GM23338 (cell line): ENCODE measurements at regions not wholly inside any gene's neighbourhood (a gene's known extent, or its start where the extent isn't known, plus 50 kb on each side); places are given as distances from the start of the nearest gene placed in this dataset.

Source experiments
- ATAC-seq: fragments of 200-7000 bp; cut with Tn5 transposase; 3 replicates; pipeline ENCODE4 v1.9.1; 2020
- DNase-seq: peaks from one replicate; pipeline ENCODE4 v3.0.0-alpha.2; 2015; ENCODE audit warnings: low spot score
- H2AFZ ChIP-seq: fragments of 200-600 bp; sonication (generic); 2 replicates; pipeline ENCODE4 v1.8.0; 2016; ENCODE audit warnings: antibody characterized with exemption, mild to moderate bottlenecking, moderate library complexity
- H3F3A ChIP-seq: fragments of 200-600 bp; sonication (generic); replicated peaks from 2 replicates; pipeline ENCODE4 v1.8.0; 2017; ENCODE audit warnings: antibody characterized with exemption, mixed run types, low read depth
- H3K27ac ChIP-seq: fragments of 200-600 bp; sonication (generic); 2 replicates; pipeline ENCODE4 v1.6.1; 2016; ENCODE audit warnings: low read depth
- H3K27me3 ChIP-seq: fragments of 200-600 bp; sonication (generic); 2 replicates; pipeline ENCODE4 v1.8.0; 2016; ENCODE audit warnings: mild to moderate bottlenecking, mixed run types, moderate library complexity; ENCODE audit not compliant: insufficient read depth
- H3K36me3 ChIP-seq: fragments of 200-600 bp; sonication (generic); 2 replicates; pipeline ENCODE4 v1.8.0; 2016; ENCODE audit warnings: mild to moderate bottlenecking; ENCODE audit not compliant: insufficient read depth
- H3K4me1 ChIP-seq: fragments of 200-600 bp; sonication (generic); 2 replicates; pipeline ENCODE4 v1.8.0; 2016; ENCODE audit warnings: mild to moderate bottlenecking, moderate library complexity; ENCODE audit not compliant: insufficient read depth
- H3K4me2 ChIP-seq: fragments of 200-600 bp; sonication (generic); 2 replicates; pipeline ENCODE4 v1.7.1; 2017; ENCODE audit warnings: mixed run types
- H3K4me3 ChIP-seq: fragments of 200-600 bp; sonication (generic); 2 replicates; pipeline ENCODE4 v1.6.1; 2016; ENCODE audit warnings: mixed run types
- H3K79me2 ChIP-seq: fragments of 200-600 bp; sonication (generic); replicated peaks from 2 replicates; pipeline ENCODE4 v1.8.0; 2017; ENCODE audit warnings: mild to moderate bottlenecking; ENCODE audit not compliant: insufficient read depth
- H3K9me2 ChIP-seq: fragments of 200-600 bp; sonication (generic); 2 replicates; pipeline ENCODE4 v1.8.0; 2017; ENCODE audit not compliant: insufficient read depth
- H4K20me1 ChIP-seq: fragments of 200-600 bp; sonication (generic); replicated peaks from 2 replicates; pipeline ENCODE4 v1.8.0; 2017; ENCODE audit warnings: mild to moderate bottlenecking; ENCODE audit not compliant: insufficient read depth
- H3K27ac Mint-ChIP-seq: 2 replicates; pipeline ENCODE4 v1.8.0; 2020; ENCODE audit warnings: inconsistent platforms, mild to moderate bottlenecking, moderate library complexity, mixed read lengths
- H3K27me3 Mint-ChIP-seq: 3 replicates; pipeline ENCODE4 v1.8.0; 2022; ENCODE audit warnings: low read depth, mild to moderate bottlenecking, moderate library complexity, mixed read lengths, inconsistent platforms; ENCODE audit not compliant: insufficient read depth, poor library complexity
- H3K36me3 Mint-ChIP-seq: 3 replicates; pipeline ENCODE4 v1.8.0; 2021; ENCODE audit warnings: low read depth, mild to moderate bottlenecking, inconsistent platforms, moderate library complexity, mixed read lengths
- H3K4me1 Mint-ChIP-seq: 3 replicates; pipeline ENCODE4 v1.8.0; 2020; ENCODE audit warnings: mild to moderate bottlenecking, inconsistent platforms, mixed read lengths
- H3K4me3 Mint-ChIP-seq: 3 replicates; pipeline ENCODE4 v1.8.0; 2021; ENCODE audit warnings: moderate library complexity, mild to moderate bottlenecking, inconsistent platforms, mixed read lengths
- H3K9me3 Mint-ChIP-seq: 3 replicates; pipeline ENCODE4 v1.8.0; 2020; ENCODE audit warnings: moderate library complexity, mild to moderate bottlenecking, inconsistent platforms, mixed read lengths
- CREB1 ChIP-seq: fragments of 250-450 bp; sonication (Bioruptor Pico); IDR thresholded peaks from 2 replicates; pipeline ENCODE4 v1.5.0; 2020; ENCODE audit warnings: low read depth, mild to moderate bottlenecking, moderate library complexity
- EZH2phosphoT487 ChIP-seq: fragments of 200-600 bp; sonication (generic); IDR thresholded peaks from one replicate; pipeline ENCODE4 v1.8.1; 2018; ENCODE audit warnings: antibody characterized with exemption; ENCODE audit not compliant: unreplicated experiment
- JUNB ChIP-seq: IDR thresholded peaks from one replicate; pipeline ENCODE4 v1.6.1; 2016; ENCODE audit warnings: antibody characterized with exemption; ENCODE audit not compliant: unreplicated experiment
- NANOG ChIP-seq: IDR thresholded peaks from 2 replicates; pipeline ENCODE4 v1.6.1; 2016; ENCODE audit warnings: antibody characterized with exemption, borderline replicate concordance
- ZNF331 ChIP-seq: fragments of 250-450 bp; sonication (Bioruptor Pico); IDR thresholded peaks from 2 replicates; pipeline ENCODE4 v1.5.0; 2020; ENCODE audit warnings: low read depth, mild to moderate bottlenecking, moderate library complexity
- TF ChIP-seq, protein P1 (sequence below): fragments of 250-450 bp; sonication (Bioruptor Pico); IDR thresholded peaks from 2 replicates; pipeline ENCODE4 v1.5.0; 2020; ENCODE audit warnings: mild to moderate bottlenecking, moderate library complexity
- TF ChIP-seq, protein P2 (sequence below): IDR thresholded peaks from one replicate; pipeline ENCODE4 v1.6.1; 2018; ENCODE audit warnings: antibody characterized with exemption; ENCODE audit not compliant: unreplicated experiment
- TF ChIP-seq, protein P3 (sequence below), 2 experiments: fragments of 200-600 bp in 1 of 2; sonication (generic) in 1 of 2; conservative IDR thresholded peaks; 2 replicates each; pipeline versions ENCODE4 v1.5.1 to v1.6.1; 2016 to 2017; ENCODE audit warnings: antibody characterized with exemption in 2 of 2, low read depth in 2 of 2, mild to moderate bottlenecking in 2 of 2, moderate library complexity in 1 of 2

DNA sequence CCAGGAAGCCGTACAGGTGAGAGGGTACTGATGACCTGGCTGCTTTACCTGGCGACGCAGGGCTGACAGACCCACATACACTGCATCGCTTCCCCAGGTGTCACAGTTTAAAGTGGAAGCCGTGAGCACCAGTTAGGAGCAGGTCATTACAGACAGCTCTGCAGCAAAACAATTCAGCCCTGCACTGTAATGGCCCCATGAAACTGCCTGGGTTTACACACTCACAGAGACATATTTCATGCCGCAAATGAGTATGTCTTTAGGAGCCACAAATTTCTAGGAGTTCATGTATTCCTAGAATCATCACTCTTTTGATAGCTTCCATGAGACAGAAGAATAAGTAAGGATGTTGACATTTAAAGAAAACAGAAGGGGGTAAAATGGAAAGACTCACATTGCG, 723.1 kb downstream of the MATN1 start (continued):
- TF ChIP-seq, protein P1, sequence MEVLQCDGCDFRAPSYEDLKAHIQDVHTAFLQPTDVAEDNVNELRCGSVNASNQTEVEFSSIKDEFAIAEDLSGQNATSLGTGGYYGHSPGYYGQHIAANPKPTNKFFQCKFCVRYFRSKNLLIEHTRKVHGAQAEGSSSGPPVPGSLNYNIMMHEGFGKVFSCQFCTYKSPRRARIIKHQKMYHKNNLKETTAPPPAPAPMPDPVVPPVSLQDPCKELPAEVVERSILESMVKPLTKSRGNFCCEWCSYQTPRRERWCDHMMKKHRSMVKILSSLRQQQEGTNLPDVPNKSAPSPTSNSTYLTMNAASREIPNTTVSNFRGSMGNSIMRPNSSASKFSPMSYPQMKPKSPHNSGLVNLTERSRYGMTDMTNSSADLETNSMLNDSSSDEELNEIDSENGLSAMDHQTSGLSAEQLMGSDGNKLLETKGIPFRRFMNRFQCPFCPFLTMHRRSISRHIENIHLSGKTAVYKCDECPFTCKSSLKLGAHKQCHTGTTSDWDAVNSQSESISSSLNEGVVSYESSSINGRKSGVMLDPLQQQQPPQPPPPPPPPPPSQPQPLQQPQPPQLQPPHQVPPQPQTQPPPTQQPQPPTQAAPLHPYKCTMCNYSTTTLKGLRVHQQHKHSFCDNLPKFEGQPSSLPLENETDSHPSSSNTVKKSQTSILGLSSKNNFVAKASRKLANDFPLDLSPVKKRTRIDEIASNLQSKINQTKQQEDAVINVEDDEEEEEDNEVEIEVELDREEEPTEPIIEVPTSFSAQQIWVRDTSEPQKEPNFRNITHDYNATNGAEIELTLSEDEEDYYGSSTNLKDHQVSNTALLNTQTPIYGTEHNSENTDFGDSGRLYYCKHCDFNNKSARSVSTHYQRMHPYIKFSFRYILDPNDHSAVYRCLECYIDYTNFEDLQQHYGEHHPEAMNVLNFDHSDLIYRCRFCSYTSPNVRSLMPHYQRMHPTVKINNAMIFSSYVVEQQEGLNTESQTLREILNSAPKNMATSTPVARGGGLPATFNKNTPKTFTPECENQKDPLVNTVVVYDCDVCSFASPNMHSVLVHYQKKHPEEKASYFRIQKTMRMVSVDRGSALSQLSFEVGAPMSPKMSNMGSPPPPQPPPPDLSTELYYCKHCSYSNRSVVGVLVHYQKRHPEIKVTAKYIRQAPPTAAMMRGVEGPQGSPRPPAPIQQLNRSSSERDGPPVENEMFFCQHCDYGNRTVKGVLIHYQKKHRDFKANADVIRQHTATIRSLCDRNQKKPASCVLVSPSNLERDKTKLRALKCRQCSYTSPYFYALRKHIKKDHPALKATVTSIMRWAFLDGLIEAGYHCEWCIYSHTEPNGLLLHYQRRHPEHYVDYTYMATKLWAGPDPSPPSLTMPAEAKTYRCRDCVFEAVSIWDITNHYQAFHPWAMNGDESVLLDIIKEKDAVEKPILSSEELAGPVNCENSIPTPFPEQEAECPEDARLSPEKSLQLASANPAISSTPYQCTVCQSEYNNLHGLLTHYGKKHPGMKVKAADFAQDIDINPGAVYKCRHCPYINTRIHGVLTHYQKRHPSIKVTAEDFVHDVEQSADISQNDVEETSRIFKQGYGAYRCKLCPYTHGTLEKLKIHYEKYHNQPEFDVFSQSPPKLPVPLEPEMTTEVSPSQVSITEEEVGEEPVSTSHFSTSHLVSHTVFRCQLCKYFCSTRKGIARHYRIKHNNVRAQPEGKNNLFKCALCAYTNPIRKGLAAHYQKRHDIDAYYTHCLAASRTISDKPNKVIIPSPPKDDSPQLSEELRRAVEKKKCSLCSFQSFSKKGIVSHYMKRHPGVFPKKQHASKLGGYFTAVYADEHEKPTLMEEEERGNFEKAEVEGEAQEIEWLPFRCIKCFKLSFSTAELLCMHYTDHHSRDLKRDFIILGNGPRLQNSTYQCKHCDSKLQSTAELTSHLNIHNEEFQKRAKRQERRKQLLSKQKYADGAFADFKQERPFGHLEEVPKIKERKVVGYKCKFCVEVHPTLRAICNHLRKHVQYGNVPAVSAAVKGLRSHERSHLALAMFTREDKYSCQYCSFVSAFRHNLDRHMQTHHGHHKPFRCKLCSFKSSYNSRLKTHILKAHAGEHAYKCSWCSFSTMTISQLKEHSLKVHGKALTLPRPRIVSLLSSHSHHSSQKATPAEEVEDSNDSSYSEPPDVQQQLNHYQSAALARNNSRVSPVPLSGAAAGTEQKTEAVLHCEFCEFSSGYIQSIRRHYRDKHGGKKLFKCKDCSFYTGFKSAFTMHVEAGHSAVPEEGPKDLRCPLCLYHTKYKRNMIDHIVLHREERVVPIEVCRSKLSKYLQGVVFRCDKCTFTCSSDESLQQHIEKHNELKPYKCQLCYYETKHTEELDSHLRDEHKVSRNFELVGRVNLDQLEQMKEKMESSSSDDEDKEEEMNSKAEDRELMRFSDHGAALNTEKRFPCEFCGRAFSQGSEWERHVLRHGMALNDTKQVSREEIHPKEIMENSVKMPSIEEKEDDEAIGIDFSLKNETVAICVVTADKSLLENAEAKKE (CRISPR knock-in tag): no peak
- TF ChIP-seq EZH2phosphoT487 (no peak), JUNB (no peak)

DNA sequence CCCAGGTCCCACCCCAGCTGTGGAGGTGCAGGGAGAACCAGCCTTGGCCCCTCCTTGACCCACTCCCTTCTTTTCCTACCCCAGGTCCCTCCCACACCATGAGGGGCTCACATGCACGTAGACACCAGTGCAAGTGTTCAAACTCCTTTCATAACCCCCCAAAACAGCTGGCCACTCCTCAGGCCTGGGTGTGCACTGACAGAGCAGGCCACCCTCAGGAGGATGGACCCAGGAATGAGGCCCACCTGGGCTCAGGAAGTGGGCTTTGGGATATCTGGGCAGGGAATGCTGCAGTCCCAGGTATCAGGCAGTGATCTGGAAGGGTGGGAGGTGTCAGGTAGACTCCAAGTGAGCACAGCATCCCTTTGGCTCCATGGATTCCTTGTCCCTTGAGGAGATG, 723.8 kb downstream of the MATN1 start:
- Mint-ChIP-seq H3K4me1 (peaks cover 13% of the 10 kb centered on the region), H3K9me3 (peaks cover 19% of the 10 kb centered on the region), H3K4me3 (no peak overlapping the region), H3K27ac (no peak overlapping the region), H3K36me3 (peaks cover 5% of the 10 kb centered on the region), H3K27me3 (peaks cover 2% of the 10 kb centered on the region)
- no peaks in the 10 kb centered on the region for H3K27me3 ChIP-seq
- H2AFZ ChIP-seq: no peak overlapping the region
- H3K4me3 ChIP-seq: no peak overlapping the region
- H3K9me2 ChIP-seq: peaks cover 4% of the 10 kb centered on the region; the same call in 1 of the 2 replicates
- H3K4me2 ChIP-seq: no peak overlapping the region
- no peak for TF ChIP-seq NANOG
- no peak for ATAC-seq
- H3K36me3 ChIP-seq: no peaks in the 10 kb centered on the region
- H3K79me2 ChIP-seq: no peaks in the 10 kb centered on the region
- no peaks in the 10 kb centered on the region for H4K20me1 ChIP-seq
- DNase-seq: no peak
- no peaks in the 10 kb centered on the region for H3F3A ChIP-seq
- peaks cover 6% of the 10 kb centered on the region for H3K4me1 ChIP-seq
- H3K27ac ChIP-seq: no peak overlapping the region

DNA sequence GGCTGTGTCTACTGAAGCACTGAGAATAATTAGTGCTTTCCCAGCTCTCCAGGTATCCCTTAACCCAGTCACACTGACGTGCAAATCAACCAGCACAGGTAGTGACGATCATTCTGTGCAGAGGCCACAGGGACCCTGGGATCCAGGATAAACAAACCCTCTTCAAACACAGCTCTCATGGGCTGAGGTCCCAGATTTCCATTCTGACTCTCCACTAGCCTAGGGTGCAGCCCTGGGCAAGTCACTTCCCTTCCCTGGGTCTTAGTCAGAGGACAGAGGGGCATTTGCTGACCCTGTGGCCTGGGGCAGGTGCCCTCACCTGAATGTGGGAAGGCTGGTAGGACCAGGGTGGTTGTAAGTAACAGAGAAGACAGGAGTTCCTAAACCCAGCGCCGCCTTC, 724.7 kb downstream of the MATN1 start:
- Histone ChIP-seq H3K4me2 (no peak overlapping the region), H3K9me2 (peaks cover 4% of the 10 kb centered on the region; the same call in 1 of the 2 replicates), H4K20me1 (no peaks in the 10 kb centered on the region), H3F3A (no peaks in the 10 kb centered on the region), H3K4me1 (peaks cover 6% of the 10 kb centered on the region), H3K79me2 (no peaks in the 10 kb centered on the region), H3K27ac (no peak overlapping the region), H3K4me3 (no peak overlapping the region), H3K27me3 (no peaks in the 10 kb centered on the region), H2AFZ (no peak overlapping the region), H3K36me3 (no peaks in the 10 kb centered on the region)
- no peak for ATAC-seq
- H3K27me3 Mint-ChIP-seq: peaks cover 2% of the 10 kb centered on the region
- H3K4me3 Mint-ChIP-seq: no peak overlapping the region
- H3K9me3 Mint-ChIP-seq: peaks cover 27% of the 10 kb centered on the region
- peaks cover 13% of the 10 kb centered on the region for H3K4me1 Mint-ChIP-seq
- H3K36me3 Mint-ChIP-seq: peaks cover 9% of the 10 kb centered on the region
- no peak overlapping the region for H3K27ac Mint-ChIP-seq
- DNase-seq: no peak
- TF ChIP-seq JUNB (no peak), NANOG (no peak), ZNF331 (CRISPR knock-in tag) (no peak), CREB1 (CRISPR knock-in tag) (no peak)
- TF ChIP-seq, protein P2, sequence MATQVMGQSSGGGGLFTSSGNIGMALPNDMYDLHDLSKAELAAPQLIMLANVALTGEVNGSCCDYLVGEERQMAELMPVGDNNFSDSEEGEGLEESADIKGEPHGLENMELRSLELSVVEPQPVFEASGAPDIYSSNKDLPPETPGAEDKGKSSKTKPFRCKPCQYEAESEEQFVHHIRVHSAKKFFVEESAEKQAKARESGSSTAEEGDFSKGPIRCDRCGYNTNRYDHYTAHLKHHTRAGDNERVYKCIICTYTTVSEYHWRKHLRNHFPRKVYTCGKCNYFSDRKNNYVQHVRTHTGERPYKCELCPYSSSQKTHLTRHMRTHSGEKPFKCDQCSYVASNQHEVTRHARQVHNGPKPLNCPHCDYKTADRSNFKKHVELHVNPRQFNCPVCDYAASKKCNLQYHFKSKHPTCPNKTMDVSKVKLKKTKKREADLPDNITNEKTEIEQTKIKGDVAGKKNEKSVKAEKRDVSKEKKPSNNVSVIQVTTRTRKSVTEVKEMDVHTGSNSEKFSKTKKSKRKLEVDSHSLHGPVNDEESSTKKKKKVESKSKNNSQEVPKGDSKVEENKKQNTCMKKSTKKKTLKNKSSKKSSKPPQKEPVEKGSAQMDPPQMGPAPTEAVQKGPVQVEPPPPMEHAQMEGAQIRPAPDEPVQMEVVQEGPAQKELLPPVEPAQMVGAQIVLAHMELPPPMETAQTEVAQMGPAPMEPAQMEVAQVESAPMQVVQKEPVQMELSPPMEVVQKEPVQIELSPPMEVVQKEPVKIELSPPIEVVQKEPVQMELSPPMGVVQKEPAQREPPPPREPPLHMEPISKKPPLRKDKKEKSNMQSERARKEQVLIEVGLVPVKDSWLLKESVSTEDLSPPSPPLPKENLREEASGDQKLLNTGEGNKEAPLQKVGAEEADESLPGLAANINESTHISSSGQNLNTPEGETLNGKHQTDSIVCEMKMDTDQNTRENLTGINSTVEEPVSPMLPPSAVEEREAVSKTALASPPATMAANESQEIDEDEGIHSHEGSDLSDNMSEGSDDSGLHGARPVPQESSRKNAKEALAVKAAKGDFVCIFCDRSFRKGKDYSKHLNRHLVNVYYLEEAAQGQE: no peak
- TF ChIP-seq, protein P3, sequence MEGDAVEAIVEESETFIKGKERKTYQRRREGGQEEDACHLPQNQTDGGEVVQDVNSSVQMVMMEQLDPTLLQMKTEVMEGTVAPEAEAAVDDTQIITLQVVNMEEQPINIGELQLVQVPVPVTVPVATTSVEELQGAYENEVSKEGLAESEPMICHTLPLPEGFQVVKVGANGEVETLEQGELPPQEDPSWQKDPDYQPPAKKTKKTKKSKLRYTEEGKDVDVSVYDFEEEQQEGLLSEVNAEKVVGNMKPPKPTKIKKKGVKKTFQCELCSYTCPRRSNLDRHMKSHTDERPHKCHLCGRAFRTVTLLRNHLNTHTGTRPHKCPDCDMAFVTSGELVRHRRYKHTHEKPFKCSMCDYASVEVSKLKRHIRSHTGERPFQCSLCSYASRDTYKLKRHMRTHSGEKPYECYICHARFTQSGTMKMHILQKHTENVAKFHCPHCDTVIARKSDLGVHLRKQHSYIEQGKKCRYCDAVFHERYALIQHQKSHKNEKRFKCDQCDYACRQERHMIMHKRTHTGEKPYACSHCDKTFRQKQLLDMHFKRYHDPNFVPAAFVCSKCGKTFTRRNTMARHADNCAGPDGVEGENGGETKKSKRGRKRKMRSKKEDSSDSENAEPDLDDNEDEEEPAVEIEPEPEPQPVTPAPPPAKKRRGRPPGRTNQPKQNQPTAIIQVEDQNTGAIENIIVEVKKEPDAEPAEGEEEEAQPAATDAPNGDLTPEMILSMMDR (conservative IDR thresholded peaks at IDR 0.05; ENCODE audit: low read depth in 2 of 2): no peak
